ENCODE measurements at regions not wholly inside any gene's neighbourhood (a gene's known extent, or its start where the extent isn't known, plus 50 kb on each side); places are given as distances from the start of the nearest gene placed in this dataset.

- ATAC-seq (ENCODE audit: insufficient read depth, low read depth) = no peak
- peaks cover 11% of the 10 kb centered on the region for H3K9me3 ChIP-seq (ENCODE audit: insufficient read depth, low read length, severe bottlenecking)
- H3K9ac ChIP-seq (ENCODE audit: low read depth, low read length) = no peak overlapping the region
- H3K4me2 ChIP-seq (ENCODE audit: insufficient read depth, low read length) = no peak overlapping the region
- no peak for TF ChIP-seq EZH2 (IDR thresholded peaks at IDR 0.05; ENCODE audit: borderline replicate concordance, low read depth, low read length, severe bottlenecking)
- TF ChIP-seq CTCF (IDR thresholded peaks at IDR 0.05; ENCODE audit: borderline replicate concordance, extremely low read depth, low read length, poor library complexity, severe bottlenecking) = no peak
- H4K20me1 ChIP-seq (ENCODE audit: insufficient read depth, low read length) = no peaks in the 10 kb centered on the region
- H3K4me3 ChIP-seq (ENCODE audit: low read depth in 1 of 2, low read length in 2 of 2) = no peak overlapping the region
- no peak for DNase-seq
- H3K4me1 ChIP-seq (ENCODE audit: insufficient read depth, low read length) = no peaks in the 10 kb centered on the region
- H2AFZ ChIP-seq (ENCODE audit: low read depth, low read length) = no peak overlapping the region
- H3K27me3 ChIP-seq (ENCODE audit: insufficient read depth, low read length, poor library complexity) = no peaks in the 10 kb centered on the region
- no peaks in the 10 kb centered on the region for H3K79me2 ChIP-seq (ENCODE audit: insufficient read depth, low read length)
- H3K36me3 ChIP-seq (ENCODE audit: insufficient read depth, low read length) = no peaks in the 10 kb centered on the region
- no peak overlapping the region for H3K27ac ChIP-seq (ENCODE audit: low read length)
Measured at GRCh38 chr13:48827709-48828108, 148.0 kb upstream of the FNDC3A start.

- Histone ChIP-seq H2AFZ (ENCODE audit: low read depth, low read length) (no peak overlapping the region), H3K36me3 (ENCODE audit: insufficient read depth, low read length) (no peaks in the 10 kb centered on the region), H3K9ac (ENCODE audit: low read depth, low read length) (no peak overlapping the region), H3K27ac (ENCODE audit: low read length) (no peak overlapping the region), H3K9me3 (ENCODE audit: insufficient read depth, low read length, severe bottlenecking) (peaks cover 11% of the 10 kb centered on the region), H4K20me1 (ENCODE audit: insufficient read depth, low read length) (no peaks in the 10 kb centered on the region), H3K4me2 (ENCODE audit: insufficient read depth, low read length) (no peak overlapping the region), H3K4me1 (ENCODE audit: insufficient read depth, low read length) (no peaks in the 10 kb centered on the region), H3K27me3 (ENCODE audit: insufficient read depth, low read length, poor library complexity) (no peaks in the 10 kb centered on the region), H3K4me3 (ENCODE audit: low read depth in 1 of 2, low read length in 2 of 2) (no peak overlapping the region), H3K79me2 (ENCODE audit: insufficient read depth, low read length) (no peaks in the 10 kb centered on the region)
- no peak for TF ChIP-seq EZH2 (IDR thresholded peaks at IDR 0.05; ENCODE audit: borderline replicate concordance, low read depth, low read length, severe bottlenecking)
- no peak for TF ChIP-seq CTCF (IDR thresholded peaks at IDR 0.05; ENCODE audit: borderline replicate concordance, extremely low read depth, low read length, poor library complexity, severe bottlenecking)
- ATAC-seq (ENCODE audit: insufficient read depth, low read depth) = 0 out of 3 replicates have a peak, but pooled peaks have one; percentile 42
- no peak for DNase-seq
Measured at GRCh38 chr13:48828962-48829411, 146.7 kb upstream of the FNDC3A start.

GRCh38 chr13:48829536-48829935 is 146.2 kb upstream of the FNDC3A start:
- DNase-seq = no peak
- Histone ChIP-seq H3K36me3 (ENCODE audit: insufficient read depth, low read length) (no peaks in the 10 kb centered on the region), H3K79me2 (ENCODE audit: insufficient read depth, low read length) (no peaks in the 10 kb centered on the region), H3K4me1 (ENCODE audit: insufficient read depth, low read length) (no peaks in the 10 kb centered on the region), H2AFZ (ENCODE audit: low read depth, low read length) (no peak overlapping the region), H3K9me3 (ENCODE audit: insufficient read depth, low read length, severe bottlenecking) (peaks cover 11% of the 10 kb centered on the region), H3K27me3 (ENCODE audit: insufficient read depth, low read length, poor library complexity) (no peaks in the 10 kb centered on the region), H4K20me1 (ENCODE audit: insufficient read depth, low read length) (no peaks in the 10 kb centered on the region), H3K9ac (ENCODE audit: low read depth, low read length) (no peak overlapping the region), H3K27ac (ENCODE audit: low read length) (no peak overlapping the region), H3K4me2 (ENCODE audit: insufficient read depth, low read length) (no peak overlapping the region), H3K4me3 (ENCODE audit: low read depth in 1 of 2, low read length in 2 of 2) (no peak overlapping the region)
- TF ChIP-seq EZH2 (IDR thresholded peaks at IDR 0.05; ENCODE audit: borderline replicate concordance, low read depth, low read length, severe bottlenecking) = no peak
- no peak for TF ChIP-seq CTCF (IDR thresholded peaks at IDR 0.05; ENCODE audit: borderline replicate concordance, extremely low read depth, low read length, poor library complexity, severe bottlenecking)
- ATAC-seq (ENCODE audit: insufficient read depth, low read depth) = peak; percentile 35; the same call in 1 of the 3 replicates

GRCh38 chr13:48831248-48831647 is 144.5 kb upstream of the FNDC3A start:
- no peaks in the 10 kb centered on the region for H3K27me3 ChIP-seq (ENCODE audit: insufficient read depth, low read length, poor library complexity)
- H3K79me2 ChIP-seq (ENCODE audit: insufficient read depth, low read length) = no peaks in the 10 kb centered on the region
- H3K4me1 ChIP-seq (ENCODE audit: insufficient read depth, low read length) = no peaks in the 10 kb centered on the region
- H3K27ac ChIP-seq (ENCODE audit: low read length) = no peak overlapping the region
- no peak for TF ChIP-seq EZH2 (IDR thresholded peaks at IDR 0.05; ENCODE audit: borderline replicate concordance, low read depth, low read length, severe bottlenecking)
- TF ChIP-seq CTCF (IDR thresholded peaks at IDR 0.05; ENCODE audit: borderline replicate concordance, extremely low read depth, low read length, poor library complexity, severe bottlenecking) = no peak
- DNase-seq (no peak), ATAC-seq (ENCODE audit: insufficient read depth, low read depth) (no peak)
- H3K4me3 ChIP-seq (ENCODE audit: low read depth in 1 of 2, low read length in 2 of 2) = no peak overlapping the region
- no peaks in the 10 kb centered on the region for H4K20me1 ChIP-seq (ENCODE audit: insufficient read depth, low read length)
- peaks cover 8% of the 10 kb centered on the region for H3K9me3 ChIP-seq (ENCODE audit: insufficient read depth, low read length, severe bottlenecking)
- no peak overlapping the region for H3K4me2 ChIP-seq (ENCODE audit: insufficient read depth, low read length)
- no peak overlapping the region for H3K9ac ChIP-seq (ENCODE audit: low read depth, low read length)
- H2AFZ ChIP-seq (ENCODE audit: low read depth, low read length) = no peak overlapping the region
- H3K36me3 ChIP-seq (ENCODE audit: insufficient read depth, low read length) = no peaks in the 10 kb centered on the region
